Activated CD8-positive, alpha-beta memory T cell treated with anti-CD3 and anti-CD28 coated beads, Interleukin-2, amount 50 U/mL, for 48 hours (primary cell): ENCODE measurements at regions not wholly inside any gene's neighbourhood (a gene's known extent, or its start where the extent isn't known, plus 50 kb on each side); places are given as distances from the start of the nearest gene placed in this dataset.

ENCODE experiments used
- DNase-seq: peaks from one replicate; pipeline ENCODE4 v3.0.0-alpha.2; 2020

DNA sequence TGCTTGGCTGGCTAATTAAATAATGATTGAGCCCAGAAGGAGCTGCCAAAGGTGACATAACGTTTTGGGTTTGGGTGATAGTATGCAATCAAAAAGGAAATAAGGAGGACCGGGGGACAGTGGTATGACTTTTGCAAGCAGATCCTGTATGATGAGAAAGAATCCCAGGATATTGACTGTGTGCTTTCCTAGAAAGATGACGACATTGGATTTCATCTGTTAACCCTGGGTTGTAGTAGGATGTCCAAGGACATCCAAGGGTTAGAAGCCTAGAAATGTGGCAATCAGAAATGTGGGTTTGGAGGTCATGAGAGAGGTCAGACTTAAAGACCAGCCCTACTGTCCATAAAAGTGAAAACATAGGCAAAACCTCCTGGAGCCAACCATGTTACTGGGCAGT lies 50.3 kb upstream of the HMHB1 start:
- no peak for DNase-seq

- DNase-seq = no peak
Observed at GRCh38 chr5:143760755-143761154, 51.2 kb upstream of the HMHB1 start.

GRCh38 chr5:143760131-143760505 lies 51.8 kb upstream of the HMHB1 start:
- no peak for DNase-seq

GRCh38 chr5:143759396-143760130 lies 52.4 kb upstream of the HMHB1 start:
- DNase-seq = no peak

- DNase-seq = no peak
Observed at GRCh38 chr5:143758750-143759149, 53.2 kb upstream of the HMHB1 start.

DNA sequence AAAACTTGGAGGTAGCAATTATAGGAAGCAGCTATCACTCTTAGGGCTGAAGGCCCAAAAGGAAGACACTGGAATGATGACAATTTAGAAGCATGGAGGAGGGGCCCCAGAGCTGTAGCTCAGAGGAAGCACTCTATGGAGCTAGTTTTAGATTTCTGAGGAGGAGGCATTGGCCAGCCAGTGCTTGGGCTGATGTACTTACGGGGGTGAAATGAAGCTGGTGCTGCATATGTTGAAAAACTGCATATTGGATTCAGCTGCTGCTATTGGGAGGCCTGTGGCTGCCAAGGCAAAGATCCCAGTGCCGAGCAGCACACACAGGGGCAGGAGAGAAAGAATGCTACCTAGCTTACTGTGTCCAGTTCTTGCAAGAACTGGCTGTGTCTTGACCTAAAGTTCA lies 53.9 kb upstream of the HMHB1 start:
- DNase-seq = no peak

DNA sequence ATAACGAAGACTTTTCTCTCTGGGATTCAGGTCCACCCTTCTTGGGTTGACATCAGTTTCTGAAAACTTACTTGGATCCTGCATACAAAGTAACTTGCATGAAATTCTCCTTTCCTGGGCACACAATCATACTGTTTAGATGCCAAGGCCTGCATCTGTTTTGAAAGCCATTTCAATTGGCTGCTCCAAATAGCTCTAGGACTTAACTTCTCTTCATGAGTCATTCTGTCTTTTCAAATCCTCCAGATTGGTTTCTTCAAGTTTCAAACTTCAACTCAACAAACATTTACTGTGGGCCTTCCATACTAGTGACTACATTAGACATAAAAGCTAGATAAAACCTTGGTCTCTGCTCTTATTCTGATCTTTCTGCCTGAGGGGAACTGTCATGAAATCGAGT lies 54.8 kb upstream of the HMHB1 start:
- DNase-seq = no peak

GRCh38 chr5:143755966-143756365 lies 56.0 kb upstream of the HMHB1 start:
- DNase-seq = no peak

DNA sequence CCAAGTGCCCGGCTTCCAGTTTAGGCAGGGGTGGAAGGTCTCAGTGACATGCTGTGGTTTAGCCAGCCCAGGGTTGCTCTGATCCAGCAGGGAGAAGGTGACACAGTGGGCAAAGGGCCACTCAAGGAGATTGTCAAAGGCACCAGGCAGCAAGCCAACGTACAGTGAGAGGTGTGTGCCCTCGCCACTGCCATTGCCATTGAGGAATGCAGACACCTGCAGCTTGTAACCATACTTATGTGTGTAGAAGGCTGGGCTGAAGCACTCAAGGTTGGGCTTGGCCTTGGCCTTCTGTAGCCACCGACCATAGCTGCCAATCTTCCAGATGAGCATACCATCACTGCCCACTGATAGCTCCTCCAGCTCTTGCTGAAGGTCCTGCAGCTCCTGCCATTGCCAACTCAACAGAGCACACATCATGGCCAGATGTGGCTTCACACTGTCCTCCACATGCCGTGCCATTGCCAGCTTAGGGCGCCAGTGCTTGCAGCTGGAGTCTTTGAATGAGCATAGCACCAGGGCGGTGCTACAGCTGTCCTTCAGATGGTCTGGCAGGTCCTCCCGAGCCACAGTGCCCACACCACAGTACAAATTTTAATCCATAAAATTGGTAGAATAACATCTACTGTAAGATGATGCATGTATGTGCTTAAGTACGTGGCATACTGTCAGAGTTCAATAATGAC lies 59.7 kb upstream of the HMHB1 start:
- no peak for DNase-seq

DNA sequence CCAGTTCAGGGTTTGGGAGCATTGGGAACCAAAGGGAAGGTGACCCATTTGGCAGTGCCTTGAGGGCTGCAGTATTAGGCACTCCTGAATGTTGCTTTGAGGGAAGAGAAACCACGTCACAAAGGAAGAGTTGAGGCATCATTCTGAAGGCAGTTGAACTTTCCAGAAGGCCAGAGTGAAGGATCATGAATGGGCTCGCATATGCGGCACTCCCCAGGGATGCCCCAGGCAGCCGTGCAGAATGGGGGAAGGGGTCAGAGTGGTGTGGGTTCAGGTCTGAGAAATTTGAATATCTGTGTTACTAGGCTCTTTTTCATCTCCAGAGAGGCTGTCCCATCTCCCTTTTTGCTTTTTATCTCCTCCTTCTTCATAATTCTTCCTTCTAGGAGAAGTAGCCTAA lies 60.6 kb upstream of the HMHB1 start:
- no peak for DNase-seq

DNA sequence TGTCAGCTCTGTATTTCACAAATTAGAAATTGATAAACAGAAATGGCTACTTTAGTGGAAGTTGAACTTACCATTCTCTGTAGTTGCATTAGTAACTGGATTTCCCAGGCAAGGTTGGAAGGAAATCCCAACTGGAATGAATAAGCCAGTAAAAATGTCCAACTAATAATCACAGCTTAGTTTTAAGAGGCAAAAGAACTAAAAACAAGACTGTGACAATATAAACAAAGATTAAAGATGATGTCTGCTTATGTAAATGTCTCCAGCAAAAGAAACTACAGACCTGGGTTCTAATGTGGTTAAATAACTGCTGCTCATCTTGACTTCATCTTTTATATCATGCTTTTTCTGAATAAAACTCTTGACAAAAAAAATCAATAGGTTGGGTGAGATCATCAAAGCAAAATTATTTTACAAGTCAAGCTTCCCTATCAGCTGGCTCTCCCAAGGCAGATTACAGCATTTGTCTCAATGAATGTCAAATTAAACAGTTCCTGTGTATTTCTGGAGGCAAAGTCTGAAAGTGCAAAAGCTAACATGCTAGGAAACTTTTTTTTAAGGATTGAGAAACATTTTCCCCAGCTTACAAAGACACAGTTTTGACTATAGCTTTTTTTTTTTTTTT lies 62.3 kb upstream of the HMHB1 start:
- no peak for DNase-seq

DNA sequence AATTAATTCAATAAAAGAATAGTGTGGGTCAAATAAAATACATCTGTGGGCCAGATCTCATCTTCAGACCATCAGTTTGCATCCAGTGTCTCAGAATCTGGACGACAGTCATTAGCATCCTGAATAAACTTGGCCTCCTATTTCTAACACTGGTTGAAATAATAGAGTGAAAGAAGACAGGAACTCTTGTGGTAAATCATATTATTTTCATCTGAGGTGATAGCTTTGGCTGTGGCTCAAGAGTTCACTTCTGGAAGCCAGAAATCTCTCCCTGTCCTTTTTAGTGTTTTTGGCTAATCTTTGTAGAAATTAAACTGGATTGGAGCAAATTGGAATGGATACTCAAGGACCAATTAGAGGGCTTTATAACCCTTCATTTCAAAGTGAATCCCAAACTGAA lies 63.4 kb upstream of the HMHB1 start:
- DNase-seq = no peak

GRCh38 chr5:143742951-143743350 lies 69.0 kb upstream of the HMHB1 start:
- DNase-seq = no peak

- DNase-seq = no peak
Observed at GRCh38 chr5:143741421-143741820, 70.5 kb upstream of the HMHB1 start.

DNA sequence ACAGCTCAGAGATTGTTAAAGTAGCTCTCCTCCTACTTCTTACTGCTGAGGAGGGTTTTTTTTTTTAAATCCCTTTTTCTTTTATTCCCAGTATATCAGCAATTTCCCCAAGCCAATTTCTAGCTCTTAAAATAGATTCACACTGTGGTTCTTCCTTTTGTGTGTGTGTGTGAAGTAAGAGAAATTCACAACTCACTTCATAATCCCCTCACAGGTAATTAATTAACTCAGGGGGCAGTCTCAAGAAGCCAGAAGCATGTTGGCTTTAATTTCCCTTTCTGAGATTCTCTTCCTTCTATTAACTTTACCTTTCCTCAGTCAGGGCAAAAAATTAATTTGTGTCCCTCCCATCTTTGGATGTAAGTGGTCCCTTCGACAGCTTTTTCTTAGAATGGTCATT lies 71.0 kb upstream of the HMHB1 start:
- no peak for DNase-seq

DNA sequence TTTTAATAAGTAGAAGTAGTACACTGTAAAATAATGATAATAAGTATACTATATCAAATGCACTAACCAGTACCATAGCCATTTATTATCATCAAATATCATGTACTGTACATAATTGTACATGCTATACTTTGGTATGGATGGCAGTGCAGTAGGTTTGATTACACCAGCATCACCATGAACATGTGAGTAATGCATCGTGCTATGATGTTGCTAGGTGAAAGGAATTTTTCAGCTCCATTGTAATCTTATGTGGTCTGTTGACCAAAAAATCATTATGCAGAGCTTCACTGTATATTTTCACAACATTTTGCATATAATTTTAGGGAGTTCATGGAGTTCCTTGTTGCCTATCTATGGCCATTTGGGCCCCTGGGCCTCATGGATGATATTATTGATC lies 72.2 kb upstream of the HMHB1 start:
- DNase-seq = no peak

DNA sequence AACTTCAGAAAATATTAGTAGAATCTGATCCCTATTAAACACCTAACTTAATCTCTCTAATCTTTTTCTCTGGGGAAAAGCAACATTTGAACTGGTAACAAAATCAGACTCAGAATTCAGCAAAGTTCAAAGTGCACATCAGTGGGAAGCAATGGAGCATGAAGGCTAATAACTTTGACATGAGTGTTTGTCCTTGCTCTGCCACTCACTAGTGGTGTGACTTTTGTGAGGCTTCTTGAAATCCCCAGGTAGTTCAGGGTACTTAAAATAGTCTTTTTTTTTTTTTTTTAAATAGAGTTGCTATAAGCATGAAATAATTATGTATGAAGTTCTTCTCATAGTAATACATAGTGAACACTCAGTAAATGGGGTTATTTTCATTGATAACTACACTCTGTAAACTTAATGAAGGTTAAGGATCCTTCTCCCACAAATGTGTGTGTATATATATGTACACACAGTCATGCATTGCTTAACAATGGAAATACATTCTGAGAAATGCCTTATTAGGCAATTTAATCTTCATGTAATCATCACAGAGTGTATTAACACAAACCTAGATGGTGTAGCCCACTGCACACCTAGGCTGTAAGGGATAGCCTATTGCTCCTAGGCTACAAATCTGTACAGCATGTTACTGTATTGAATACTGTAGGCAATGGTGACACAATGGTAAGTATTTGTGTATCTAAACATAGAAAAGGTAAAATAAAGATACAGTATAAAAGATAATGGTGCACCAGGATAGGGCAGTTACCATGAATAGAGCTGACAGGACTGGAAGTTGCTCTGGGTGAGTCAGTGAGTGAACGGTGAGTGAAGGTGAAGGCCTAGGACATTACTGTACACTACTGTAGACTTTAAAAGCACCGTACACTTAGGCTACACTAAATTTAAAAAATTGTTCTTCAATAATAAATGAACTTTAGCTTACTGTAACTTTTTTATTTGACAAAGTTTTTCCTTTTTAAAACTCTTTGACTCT lies 73.3 kb upstream of the HMHB1 start:
- no peak for DNase-seq

GRCh38 chr5:143737062-143737461 lies 74.9 kb upstream of the HMHB1 start:
- DNase-seq = no peak

DNA sequence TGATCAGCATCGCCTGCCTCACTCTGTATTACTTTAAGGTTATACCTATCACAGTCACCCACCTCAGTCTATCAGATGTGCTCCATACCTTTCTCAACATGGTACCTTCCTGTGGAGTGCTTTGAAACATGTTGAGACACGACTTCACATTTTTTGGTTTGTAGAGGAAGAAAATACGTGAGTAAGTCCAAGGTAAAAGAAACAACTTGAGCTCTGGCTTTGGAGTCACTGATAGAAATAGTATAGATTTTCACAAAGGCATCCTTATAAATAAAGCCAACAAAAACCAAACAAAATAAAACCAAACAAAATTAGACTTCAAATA lies 77.5 kb upstream of the HMHB1 start:
- no peak for DNase-seq

DNA sequence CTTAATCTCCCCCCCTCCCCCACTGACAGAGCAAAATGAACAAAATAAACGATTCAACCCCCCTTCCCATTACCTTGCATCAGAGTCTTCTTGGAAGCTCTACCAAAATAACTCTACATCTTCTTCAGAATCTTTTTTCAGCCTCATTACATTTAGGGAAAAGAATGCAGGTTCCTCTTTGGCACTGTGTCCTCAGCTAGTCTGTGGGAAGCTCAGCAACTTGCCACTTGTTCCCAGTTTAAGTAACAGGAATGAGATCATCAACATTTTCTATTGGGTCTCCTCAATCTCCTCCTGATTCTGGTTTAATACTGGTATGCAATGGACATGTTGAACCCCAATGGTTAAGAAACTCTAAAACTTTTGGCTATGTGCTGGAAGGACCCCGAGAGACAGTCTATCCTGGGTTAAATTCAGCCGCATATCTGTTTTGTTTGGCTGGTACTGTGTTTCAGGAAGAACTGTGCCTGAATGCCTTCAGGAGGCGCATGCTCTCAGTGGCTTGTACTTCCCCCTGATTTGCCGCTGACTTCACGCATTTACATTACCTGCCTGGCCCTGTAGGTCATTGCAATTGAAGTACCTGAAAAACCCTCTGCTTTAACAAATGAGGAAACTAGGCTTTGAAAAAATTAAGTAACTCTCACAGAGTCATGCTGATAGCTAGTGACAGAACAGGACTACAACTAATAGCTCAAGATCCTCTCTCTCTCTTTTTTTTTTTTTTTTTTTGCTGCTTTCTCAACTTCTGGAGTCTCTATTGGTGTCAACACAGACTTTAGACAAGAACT lies 78.1 kb upstream of the HMHB1 start:
- DNase-seq = no peak

- DNase-seq = no peak
Observed at GRCh38 chr5:143732402-143732801, 79.6 kb upstream of the HMHB1 start.

GRCh38 chr5:143730112-143730801 lies 81.7 kb upstream of the HMHB1 start:
- DNase-seq = no peak
